HCT116 (cell line): ENCODE measurements at regions not wholly inside any gene's neighbourhood (a gene's known extent, or its start where the extent isn't known, plus 50 kb on each side); places are given as distances from the start of the nearest gene placed in this dataset.
A peak's percentile ranks its signal among the peaks of the same experiment; 100 is the strongest.

Source experiments
- ATAC-seq: fragments of 200-7000 bp; cut with Tn5 transposase; 2 replicates; pipeline ENCODE4 v1.9.1; 2020; ENCODE audit warnings: mild to moderate bottlenecking, moderate library complexity
- BruUV-seq: library from RNA; stranded (reverse); fragments of 400-500 nt; replicated peaks from 2 replicates; lab custom pipeline; 2021; lab: Mats Ljungman, UMichigan
- CTCF ChIA-PET: fragments of 300-600 bp; sonication (Branson Sonifier 250); formaldehyde crosslinking; loops from one replicate; lab custom pipeline; 2021; ENCODE audit warnings: antibody characterized with exemption; lab: Charles Lee
- POLR2A ChIA-PET: fragments of 300-600, 350-600 bp; sonication (Branson Sonifier 250); formaldehyde crosslinking; loops from one replicate; lab custom pipeline; 2021; ENCODE audit warnings: antibody characterized with exemption; lab: Charles Lee
- RAD21 ChIA-PET, 2 experiments: fragments of 300-600 bp; sonication (Branson Sonifier 250); formaldehyde crosslinking; loops; one replicate each; lab custom pipeline; 2023; ENCODE audit warnings: low total read pairs in 2 of 2; ENCODE audit not compliant: uncharacterized antibody in 2 of 2, unreplicated experiment in 2 of 2, low non-redundant PET in 1 of 2; lab: Charles Lee
- DNase-seq: peaks from one replicate; pipeline ENCODE4 v3.0.0-alpha.2; 2010; ENCODE audit warnings: low read depth, low spot score
- H2AFZ ChIP-seq: fragments of 200-600 bp; shearing (Covaris generic), sonication (generic); 2 replicates; pipeline ENCODE4 v1.6.1; 2017; ENCODE audit warnings: low read depth, mixed run types, mixed read lengths, antibody characterized with exemption, low read length; ENCODE audit not compliant: poor library complexity, severe bottlenecking
- H3K27ac ChIP-seq: 2 replicates; pipeline ENCODE4 v1.5.1; 2012; ENCODE audit warnings: low read depth, low read length
- H3K27me3 ChIP-seq: fragments of 200-600 bp; sonication (generic); 2 replicates; pipeline ENCODE4 v1.6.1; 2016; ENCODE audit warnings: mixed run types, low read length, mixed read lengths; ENCODE audit not compliant: insufficient read depth
- H3K36me3 ChIP-seq, 2 experiments: fragments of 200-500 bp in 1 of 2; fragments of 200-600 bp in 1 of 2; sonication (Bioruptor generic) in 1 of 2; sonication (generic) in 1 of 2; 2 replicates each; pipeline versions ENCODE4 v1.5.1 to v1.6.1; 2014 to 2016; ENCODE audit warnings: low read length in 2 of 2, inconsistent platforms in 1 of 2, mixed read lengths in 1 of 2, mixed run types in 1 of 2; ENCODE audit not compliant: insufficient read depth in 2 of 2, control insufficient read depth in 1 of 2
- H3K4me1 ChIP-seq, 2 experiments: fragments of 200-600 bp in 1 of 2; sonication (generic) in 1 of 2; 2 replicates each; pipeline versions ENCODE4 v1.5.1 to v1.6.1; 2012 to 2017; ENCODE audit warnings: low read length in 2 of 2, inconsistent platforms in 1 of 2, mild to moderate bottlenecking in 1 of 2, mixed read lengths in 1 of 2, mixed run types in 1 of 2, moderate library complexity in 1 of 2; ENCODE audit not compliant: insufficient read depth in 2 of 2, control insufficient read depth in 1 of 2
- H3K4me2 ChIP-seq: fragments of 200-600 bp; sonication (generic); 2 replicates; pipeline ENCODE4 v1.6.1; 2017; ENCODE audit warnings: mixed run types, low read length, mixed read lengths
- H3K4me3 ChIP-seq, 2 experiments: fragments of 200-600 bp in 1 of 2; sonication (generic) in 1 of 2; replicated peaks in 1 of 2; 2 replicates each; pipeline ENCODE4 v1.5.1; 2011 to 2016; ENCODE audit warnings: low read length in 2 of 2, control low read depth in 1 of 2, low read depth in 1 of 2, mild to moderate bottlenecking in 1 of 2, mixed read lengths in 1 of 2, mixed run types in 1 of 2
- H3K79me2 ChIP-seq: fragments of 200-600 bp; sonication (generic); 2 replicates; pipeline ENCODE4 v1.6.1; 2017; ENCODE audit warnings: mild to moderate bottlenecking, mixed run types, low read length, moderate library complexity, mixed read lengths; ENCODE audit not compliant: insufficient read depth
- H3K9ac ChIP-seq: fragments of 200-600 bp; sonication (generic); 2 replicates; pipeline ENCODE4 v1.6.1; 2016; ENCODE audit warnings: low read length, mixed read lengths
- H3K9me2 ChIP-seq: fragments of 200-600 bp; sonication (generic), shearing (Covaris generic); 2 replicates; pipeline ENCODE4 v1.6.1; 2017; ENCODE audit warnings: mixed run types, mild to moderate bottlenecking, moderate library complexity; ENCODE audit not compliant: insufficient read depth
- H3K9me3 ChIP-seq, 2 experiments: fragments of 200-500 bp in 1 of 2; fragments of 200-600 bp in 1 of 2; sonication (Bioruptor generic) in 1 of 2; sonication (generic) in 1 of 2; 2 replicates each; pipeline ENCODE4 v1.6.1; 2014 to 2017; ENCODE audit warnings: low read length in 2 of 2, mixed read lengths in 2 of 2, inconsistent platforms in 1 of 2, low read depth in 1 of 2, mild to moderate bottlenecking in 1 of 2, mixed run types in 1 of 2, moderate library complexity in 1 of 2; ENCODE audit not compliant: control insufficient read depth in 1 of 2, insufficient read depth in 1 of 2
- H4K20me1 ChIP-seq: fragments of 200-600 bp; sonication (generic), shearing (Covaris generic); 2 replicates; pipeline ENCODE4 v1.6.1; 2017; ENCODE audit warnings: mixed run types, mild to moderate bottlenecking, moderate library complexity; ENCODE audit not compliant: insufficient read depth
- CBX3 ChIP-seq: IDR thresholded peaks from 2 replicates; pipeline ENCODE4 v1.6.1; 2012; ENCODE audit warnings: low read depth
- ELF1 ChIP-seq: IDR thresholded peaks from 2 replicates; pipeline ENCODE4 v1.6.1; 2012; ENCODE audit warnings: low read depth, borderline replicate concordance
- EZH2phosphoT487 ChIP-seq: fragments of 200-600 bp; IDR thresholded peaks from 2 replicates; pipeline ENCODE4 v1.6.1; 2018; ENCODE audit warnings: antibody characterized with exemption, borderline replicate concordance
- JUND ChIP-seq: IDR thresholded peaks from 2 replicates; pipeline ENCODE4 v1.6.1; 2012
- POLR2A ChIP-seq: IDR thresholded peaks from 2 replicates; pipeline ENCODE4 v1.7.0; 2011; ENCODE audit warnings: borderline replicate concordance; ENCODE audit not compliant: insufficient read depth, insufficient read length; ENCODE audit errors: extremely low read depth
- POLR2AphosphoS5 ChIP-seq: IDR thresholded peaks from 2 replicates; pipeline ENCODE4 v1.6.1; 2011; ENCODE audit warnings: mild to moderate bottlenecking, low read depth, low read length, moderate library complexity
- RAD21 ChIP-seq: IDR thresholded peaks from 2 replicates; pipeline ENCODE4 v1.6.1; 2012; ENCODE audit warnings: low read depth, mild to moderate bottlenecking
- SIN3A ChIP-seq: IDR thresholded peaks from 2 replicates; pipeline ENCODE4 v1.6.1; 2012; ENCODE audit warnings: low read depth
- SP1 ChIP-seq: IDR thresholded peaks from 2 replicates; pipeline ENCODE4 v1.6.1; 2012; ENCODE audit warnings: low read depth
- TCF7L2 ChIP-seq: IDR thresholded peaks from 2 replicates; pipeline ENCODE4 v1.7.0; 2011; ENCODE audit warnings: borderline replicate concordance, inconsistent platforms; ENCODE audit not compliant: insufficient read depth, insufficient read length; ENCODE audit errors: extremely low read depth
- YY1 ChIP-seq: IDR thresholded peaks from 2 replicates; pipeline ENCODE4 v1.6.1; 2011; ENCODE audit warnings: low read length, low read depth, moderate library complexity, mild to moderate bottlenecking; ENCODE audit not compliant: insufficient replicate concordance; ENCODE audit errors: extremely low read depth
- ZFX ChIP-seq: fragments of 450-650 bp; IDR thresholded peaks from 2 replicates; pipeline ENCODE4 v1.6.1; 2017
- ZNF274 ChIP-seq: fragments of 200-500 bp; sonication (Bioruptor generic); IDR thresholded peaks from 2 replicates; pipeline ENCODE4 v1.6.1; 2014; ENCODE audit warnings: mild to moderate bottlenecking, low read depth, low read length, inconsistent platforms
- intact Hi-C: fragments of 100-400 bp; cut with micrococcal nuclease; formaldehyde crosslinking; loops from 2 replicates; pipeline ENCODE4 v1.10.0; 2022
- TF ChIP-seq, protein P1 (sequence below): IDR thresholded peaks from 2 replicates; pipeline ENCODE4 v1.6.1; 2012; ENCODE audit warnings: low read depth
- TF ChIP-seq, protein P2 (sequence below): IDR thresholded peaks from 2 replicates; pipeline ENCODE4 v1.6.1; 2012
- TF ChIP-seq, protein P3 (sequence below): IDR thresholded peaks from 2 replicates; pipeline ENCODE4 v1.6.1; 2012
- TF ChIP-seq, protein P4 (sequence below), 3 experiments: fragments of 200-600 bp in 1 of 3; sonication (generic) in 1 of 3; IDR thresholded peaks in 2 of 3; conservative IDR thresholded peaks in 1 of 3; 2 replicates each; pipeline ENCODE4 v1.5.1; 2012 to 2017; ENCODE audit warnings: low read depth in 2 of 3, low read length in 2 of 3, antibody characterized with exemption in 1 of 3, borderline replicate concordance in 1 of 3, control low read depth in 1 of 3, mild to moderate bottlenecking in 1 of 3, mixed read lengths in 1 of 3, mixed run types in 1 of 3, moderate library complexity in 1 of 3; ENCODE audit not compliant: insufficient read depth in 1 of 3
- TF ChIP-seq, protein P5 (sequence below): IDR thresholded peaks from 2 replicates; pipeline ENCODE4 v1.6.1; 2011; ENCODE audit warnings: mild to moderate bottlenecking, low read length, moderate library complexity; ENCODE audit not compliant: insufficient replicate concordance; ENCODE audit errors: extremely low read depth

DNA sequence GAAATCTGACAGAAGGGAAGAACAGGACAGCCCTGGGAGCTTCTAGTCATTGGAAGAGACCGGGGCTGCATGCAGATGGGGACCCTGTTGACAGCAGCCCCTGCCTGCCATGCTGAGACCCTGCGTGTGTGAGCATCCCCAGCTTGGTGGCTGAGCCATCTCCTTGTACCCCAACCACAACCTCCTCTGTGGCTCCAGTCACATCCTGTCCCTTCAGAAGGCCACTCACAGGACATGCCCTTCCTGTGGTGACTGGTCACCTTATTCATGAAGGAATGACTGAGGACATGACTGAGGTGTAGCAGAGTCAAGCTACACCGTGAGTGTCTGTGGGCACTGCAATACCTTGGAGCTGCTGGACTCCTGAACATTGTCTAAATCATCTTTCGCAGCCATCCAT is 141.8 kb upstream of the ERRFI1 start:
- Histone ChIP-seq H3K27me3 (no peaks in the 10 kb centered on the region), H2AFZ (no peak overlapping the region), H3K4me3 (no peak overlapping the region), H3K9me2 (no peaks in the 10 kb centered on the region), H3K9me3 (no peaks in the 10 kb centered on the region), H3K4me2 (peak overlapping the region; percentile 60), H3K27ac (peak overlapping the region; percentile 96), H3K36me3 (no peaks in the 10 kb centered on the region), H3K79me2 (no peaks in the 10 kb centered on the region), H3K4me1 (peaks cover 57 to 80% of the 10 kb centered on the region in 2 experiments), H3K9ac (peak overlapping the region; percentile 46), H4K20me1 (no peaks in the 10 kb centered on the region)
- intact Hi-C loops, result loop anchor here (2.0 to 5.0 kb wide), 3 partner anchors 71 to 141 kb away; partner anchors contain the start of gene ERRFI1
- ATAC-seq, result no peak
- ChIA-PET CTCF (interaction anchor here (0.6 to 1.3 kb wide), 2 partner anchors 45 to 137 kb away, joined by 3 read pairs; no protein-coding TSS in a partner anchor), RAD21 (interaction anchor here (0.7 to 2.0 kb wide), 3 partner anchors 30 to 141 kb away, joined by 3 to 4 read pairs (median 3); no protein-coding TSS in a partner anchor), POLR2A (interaction anchor here (0.7 to 8.5 kb wide), 25 partner anchors 14 to 148 kb away, joined by 3 to 93 read pairs (median 8); no protein-coding TSS in a partner anchor)
- TF ChIP-seq ZNF274 (no peak), JUND (no peak), RAD21 (no peak), TCF7L2 (no peak), POLR2A (no peak), CBX3 (no peak), POLR2AphosphoS5 (no peak; the same call in none of the 2 replicates), YY1 (no peak), ELF1 (no peak), SP1 (no peak), ZFX (no peak), EZH2phosphoT487 (no peak), SIN3A (no peak)
- TF ChIP-seq, protein P1, sequence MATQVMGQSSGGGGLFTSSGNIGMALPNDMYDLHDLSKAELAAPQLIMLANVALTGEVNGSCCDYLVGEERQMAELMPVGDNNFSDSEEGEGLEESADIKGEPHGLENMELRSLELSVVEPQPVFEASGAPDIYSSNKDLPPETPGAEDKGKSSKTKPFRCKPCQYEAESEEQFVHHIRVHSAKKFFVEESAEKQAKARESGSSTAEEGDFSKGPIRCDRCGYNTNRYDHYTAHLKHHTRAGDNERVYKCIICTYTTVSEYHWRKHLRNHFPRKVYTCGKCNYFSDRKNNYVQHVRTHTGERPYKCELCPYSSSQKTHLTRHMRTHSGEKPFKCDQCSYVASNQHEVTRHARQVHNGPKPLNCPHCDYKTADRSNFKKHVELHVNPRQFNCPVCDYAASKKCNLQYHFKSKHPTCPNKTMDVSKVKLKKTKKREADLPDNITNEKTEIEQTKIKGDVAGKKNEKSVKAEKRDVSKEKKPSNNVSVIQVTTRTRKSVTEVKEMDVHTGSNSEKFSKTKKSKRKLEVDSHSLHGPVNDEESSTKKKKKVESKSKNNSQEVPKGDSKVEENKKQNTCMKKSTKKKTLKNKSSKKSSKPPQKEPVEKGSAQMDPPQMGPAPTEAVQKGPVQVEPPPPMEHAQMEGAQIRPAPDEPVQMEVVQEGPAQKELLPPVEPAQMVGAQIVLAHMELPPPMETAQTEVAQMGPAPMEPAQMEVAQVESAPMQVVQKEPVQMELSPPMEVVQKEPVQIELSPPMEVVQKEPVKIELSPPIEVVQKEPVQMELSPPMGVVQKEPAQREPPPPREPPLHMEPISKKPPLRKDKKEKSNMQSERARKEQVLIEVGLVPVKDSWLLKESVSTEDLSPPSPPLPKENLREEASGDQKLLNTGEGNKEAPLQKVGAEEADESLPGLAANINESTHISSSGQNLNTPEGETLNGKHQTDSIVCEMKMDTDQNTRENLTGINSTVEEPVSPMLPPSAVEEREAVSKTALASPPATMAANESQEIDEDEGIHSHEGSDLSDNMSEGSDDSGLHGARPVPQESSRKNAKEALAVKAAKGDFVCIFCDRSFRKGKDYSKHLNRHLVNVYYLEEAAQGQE, result no peak
- TF ChIP-seq, protein P2, sequence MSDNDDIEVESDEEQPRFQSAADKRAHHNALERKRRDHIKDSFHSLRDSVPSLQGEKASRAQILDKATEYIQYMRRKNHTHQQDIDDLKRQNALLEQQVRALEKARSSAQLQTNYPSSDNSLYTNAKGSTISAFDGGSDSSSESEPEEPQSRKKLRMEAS, result no peak
- TF ChIP-seq, protein P3, sequence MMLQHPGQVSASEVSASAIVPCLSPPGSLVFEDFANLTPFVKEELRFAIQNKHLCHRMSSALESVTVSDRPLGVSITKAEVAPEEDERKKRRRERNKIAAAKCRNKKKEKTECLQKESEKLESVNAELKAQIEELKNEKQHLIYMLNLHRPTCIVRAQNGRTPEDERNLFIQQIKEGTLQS, result no peak
- TF ChIP-seq, protein P4, sequence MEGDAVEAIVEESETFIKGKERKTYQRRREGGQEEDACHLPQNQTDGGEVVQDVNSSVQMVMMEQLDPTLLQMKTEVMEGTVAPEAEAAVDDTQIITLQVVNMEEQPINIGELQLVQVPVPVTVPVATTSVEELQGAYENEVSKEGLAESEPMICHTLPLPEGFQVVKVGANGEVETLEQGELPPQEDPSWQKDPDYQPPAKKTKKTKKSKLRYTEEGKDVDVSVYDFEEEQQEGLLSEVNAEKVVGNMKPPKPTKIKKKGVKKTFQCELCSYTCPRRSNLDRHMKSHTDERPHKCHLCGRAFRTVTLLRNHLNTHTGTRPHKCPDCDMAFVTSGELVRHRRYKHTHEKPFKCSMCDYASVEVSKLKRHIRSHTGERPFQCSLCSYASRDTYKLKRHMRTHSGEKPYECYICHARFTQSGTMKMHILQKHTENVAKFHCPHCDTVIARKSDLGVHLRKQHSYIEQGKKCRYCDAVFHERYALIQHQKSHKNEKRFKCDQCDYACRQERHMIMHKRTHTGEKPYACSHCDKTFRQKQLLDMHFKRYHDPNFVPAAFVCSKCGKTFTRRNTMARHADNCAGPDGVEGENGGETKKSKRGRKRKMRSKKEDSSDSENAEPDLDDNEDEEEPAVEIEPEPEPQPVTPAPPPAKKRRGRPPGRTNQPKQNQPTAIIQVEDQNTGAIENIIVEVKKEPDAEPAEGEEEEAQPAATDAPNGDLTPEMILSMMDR (IDR thresholded peaks at IDR 0.05 in 2 of 3, conservative IDR thresholded peaks at IDR 0.05 in 1 of 3; ENCODE audit: borderline replicate concordance in 1 of 3, insufficient read depth in 1 of 3, low read depth in 2 of 3, low read length in 2 of 3), result no peak
- TF ChIP-seq, protein P5, sequence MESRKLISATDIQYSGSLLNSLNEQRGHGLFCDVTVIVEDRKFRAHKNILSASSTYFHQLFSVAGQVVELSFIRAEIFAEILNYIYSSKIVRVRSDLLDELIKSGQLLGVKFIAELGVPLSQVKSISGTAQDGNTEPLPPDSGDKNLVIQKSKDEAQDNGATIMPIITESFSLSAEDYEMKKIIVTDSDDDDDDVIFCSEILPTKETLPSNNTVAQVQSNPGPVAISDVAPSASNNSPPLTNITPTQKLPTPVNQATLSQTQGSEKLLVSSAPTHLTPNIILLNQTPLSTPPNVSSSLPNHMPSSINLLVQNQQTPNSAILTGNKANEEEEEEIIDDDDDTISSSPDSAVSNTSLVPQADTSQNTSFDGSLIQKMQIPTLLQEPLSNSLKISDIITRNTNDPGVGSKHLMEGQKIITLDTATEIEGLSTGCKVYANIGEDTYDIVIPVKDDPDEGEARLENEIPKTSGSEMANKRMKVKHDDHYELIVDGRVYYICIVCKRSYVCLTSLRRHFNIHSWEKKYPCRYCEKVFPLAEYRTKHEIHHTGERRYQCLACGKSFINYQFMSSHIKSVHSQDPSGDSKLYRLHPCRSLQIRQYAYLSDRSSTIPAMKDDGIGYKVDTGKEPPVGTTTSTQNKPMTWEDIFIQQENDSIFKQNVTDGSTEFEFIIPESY, result no peak
- no TSS peak for BruUV-seq
- no peak for DNase-seq
